ENCODE measurements at regions not wholly inside any gene's neighbourhood (a gene's known extent, or its start where the extent isn't known, plus 50 kb on each side); places are given as distances from the start of the nearest gene placed in this dataset.

DNA sequence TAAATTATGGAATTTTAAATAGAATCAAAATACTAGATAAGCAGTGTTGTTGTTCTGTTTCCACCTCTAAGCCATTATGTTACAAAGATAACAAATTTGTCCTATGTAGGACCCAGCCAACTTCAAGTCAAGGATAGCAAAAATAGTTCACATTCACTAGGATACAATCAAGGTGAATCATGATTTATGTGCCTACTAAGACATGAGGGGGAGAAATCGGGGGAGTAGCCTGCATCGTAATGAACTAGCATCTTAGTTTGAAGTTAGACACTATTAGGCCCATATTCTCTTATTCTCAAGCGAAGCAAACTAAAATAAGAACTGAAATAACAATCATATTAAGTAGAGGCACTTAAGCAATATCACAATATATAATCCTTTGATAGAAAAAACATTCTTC lies 779.4 kb upstream of the PCDH9 start:
- TF ChIP-seq, protein P1, sequence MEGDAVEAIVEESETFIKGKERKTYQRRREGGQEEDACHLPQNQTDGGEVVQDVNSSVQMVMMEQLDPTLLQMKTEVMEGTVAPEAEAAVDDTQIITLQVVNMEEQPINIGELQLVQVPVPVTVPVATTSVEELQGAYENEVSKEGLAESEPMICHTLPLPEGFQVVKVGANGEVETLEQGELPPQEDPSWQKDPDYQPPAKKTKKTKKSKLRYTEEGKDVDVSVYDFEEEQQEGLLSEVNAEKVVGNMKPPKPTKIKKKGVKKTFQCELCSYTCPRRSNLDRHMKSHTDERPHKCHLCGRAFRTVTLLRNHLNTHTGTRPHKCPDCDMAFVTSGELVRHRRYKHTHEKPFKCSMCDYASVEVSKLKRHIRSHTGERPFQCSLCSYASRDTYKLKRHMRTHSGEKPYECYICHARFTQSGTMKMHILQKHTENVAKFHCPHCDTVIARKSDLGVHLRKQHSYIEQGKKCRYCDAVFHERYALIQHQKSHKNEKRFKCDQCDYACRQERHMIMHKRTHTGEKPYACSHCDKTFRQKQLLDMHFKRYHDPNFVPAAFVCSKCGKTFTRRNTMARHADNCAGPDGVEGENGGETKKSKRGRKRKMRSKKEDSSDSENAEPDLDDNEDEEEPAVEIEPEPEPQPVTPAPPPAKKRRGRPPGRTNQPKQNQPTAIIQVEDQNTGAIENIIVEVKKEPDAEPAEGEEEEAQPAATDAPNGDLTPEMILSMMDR (IDR thresholded peaks at IDR 0.05): no peak
- TF ChIP-seq POLR2A (IDR thresholded peaks at IDR 0.05): no peak
- TF ChIP-seq POLR2AphosphoS5 (IDR thresholded peaks at IDR 0.05): no peak

Data from upper lobe of left lung (tissue), 4 donors.